ENCODE measurements at regions not wholly inside any gene's neighbourhood (a gene's known extent, or its start where the extent isn't known, plus 50 kb on each side); places are given as distances from the start of the nearest gene placed in this dataset.

DNA sequence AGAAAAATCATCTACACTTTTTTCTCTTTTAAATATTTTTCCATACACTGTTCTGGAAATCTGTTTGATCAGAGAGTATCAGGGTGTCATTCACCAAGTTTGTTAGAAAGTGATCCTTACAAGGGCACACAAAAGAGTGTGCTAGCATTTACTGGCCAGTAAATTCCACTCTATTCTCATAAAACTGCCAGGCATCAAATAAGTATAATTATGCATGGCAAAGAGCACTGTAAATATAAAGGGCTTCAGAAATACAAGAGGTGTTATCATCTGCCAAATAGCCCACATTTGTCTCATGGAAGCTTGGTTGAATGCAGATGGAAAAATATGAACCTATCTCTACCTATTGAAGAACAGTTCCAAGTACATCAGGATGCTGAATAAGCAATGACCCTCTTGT is 847.3 kb upstream of the ACVR2A start (continued):
- TF ChIP-seq PATZ1 (CRISPR knock-in tag; IDR thresholded peaks at IDR 0.05; ENCODE audit: borderline replicate concordance), result no peak
- no peak for TF ChIP-seq SNAI2 (CRISPR knock-in tag; IDR thresholded peaks at IDR 0.05)
- TF ChIP-seq TOX (CRISPR knock-in tag; IDR thresholded peaks at IDR 0.05; ENCODE audit: borderline replicate concordance), result no peak
- no peak for TF ChIP-seq PPARA (CRISPR knock-in tag; IDR thresholded peaks at IDR 0.05; ENCODE audit: borderline replicate concordance)
- no peak for TF ChIP-seq ZNF565 (CRISPR knock-in tag; conservative IDR thresholded peaks at IDR 0.05; ENCODE audit: low read depth)
- TF ChIP-seq ZC3H10 (CRISPR knock-in tag; IDR thresholded peaks at IDR 0.05), result no peak
- TF ChIP-seq TCF4 (CRISPR knock-in tag; IDR thresholded peaks at IDR 0.05; ENCODE audit: borderline replicate concordance), result no peak
- no peak for TF ChIP-seq CSDC2 (CRISPR knock-in tag; IDR thresholded peaks at IDR 0.05)

- TF ChIP-seq ZFP3 (CRISPR knock-in tag; IDR thresholded peaks at IDR 0.05) (no peak), PPARA (CRISPR knock-in tag; IDR thresholded peaks at IDR 0.05; ENCODE audit: borderline replicate concordance) (no peak), ESRRG (CRISPR knock-in tag; IDR thresholded peaks at IDR 0.05) (no peak), PATZ1 (CRISPR knock-in tag; IDR thresholded peaks at IDR 0.05; ENCODE audit: borderline replicate concordance) (no peak), BACH2 (CRISPR knock-in tag; IDR thresholded peaks at IDR 0.05; ENCODE audit: borderline replicate concordance) (no peak), ZNF565 (CRISPR knock-in tag; conservative IDR thresholded peaks at IDR 0.05; ENCODE audit: low read depth) (no peak), TCF4 (CRISPR knock-in tag; IDR thresholded peaks at IDR 0.05; ENCODE audit: borderline replicate concordance) (no peak), ZFP30 (CRISPR knock-in tag; IDR thresholded peaks at IDR 0.05) (no peak), OSR1 (CRISPR knock-in tag; IDR thresholded peaks at IDR 0.05) (no peak), ZNF8 (CRISPR knock-in tag; IDR thresholded peaks at IDR 0.05) (no peak), RARB (CRISPR knock-in tag; IDR thresholded peaks at IDR 0.05) (no peak), ZC3H10 (CRISPR knock-in tag; IDR thresholded peaks at IDR 0.05) (no peak), ISL1 (CRISPR knock-in tag; IDR thresholded peaks at IDR 0.05) (no peak), TSHZ2 (CRISPR knock-in tag; IDR thresholded peaks at IDR 0.05) (no peak), TOX (CRISPR knock-in tag; IDR thresholded peaks at IDR 0.05; ENCODE audit: borderline replicate concordance) (no peak), SNAI2 (CRISPR knock-in tag; IDR thresholded peaks at IDR 0.05) (no peak)
- TF ChIP-seq, protein P1, sequence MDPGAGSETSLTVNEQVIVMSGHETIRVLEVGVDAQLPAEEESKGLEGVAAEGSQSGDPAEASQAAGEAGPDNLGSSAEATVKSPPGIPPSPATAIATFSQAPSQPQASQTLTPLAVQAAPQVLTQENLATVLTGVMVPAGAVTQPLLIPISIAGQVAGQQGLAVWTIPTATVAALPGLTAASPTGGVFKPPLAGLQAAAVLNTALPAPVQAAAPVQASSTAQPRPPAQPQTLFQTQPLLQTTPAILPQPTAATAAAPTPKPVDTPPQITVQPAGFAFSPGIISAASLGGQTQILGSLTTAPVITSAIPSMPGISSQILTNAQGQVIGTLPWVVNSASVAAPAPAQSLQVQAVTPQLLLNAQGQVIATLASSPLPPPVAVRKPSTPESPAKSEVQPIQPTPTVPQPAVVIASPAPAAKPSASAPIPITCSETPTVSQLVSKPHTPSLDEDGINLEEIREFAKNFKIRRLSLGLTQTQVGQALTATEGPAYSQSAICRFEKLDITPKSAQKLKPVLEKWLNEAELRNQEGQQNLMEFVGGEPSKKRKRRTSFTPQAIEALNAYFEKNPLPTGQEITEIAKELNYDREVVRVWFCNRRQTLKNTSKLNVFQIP (CRISPR knock-in tag; IDR thresholded peaks at IDR 0.05; ENCODE audit: borderline replicate concordance, low read depth), result no peak
- TF ChIP-seq, protein P2, sequence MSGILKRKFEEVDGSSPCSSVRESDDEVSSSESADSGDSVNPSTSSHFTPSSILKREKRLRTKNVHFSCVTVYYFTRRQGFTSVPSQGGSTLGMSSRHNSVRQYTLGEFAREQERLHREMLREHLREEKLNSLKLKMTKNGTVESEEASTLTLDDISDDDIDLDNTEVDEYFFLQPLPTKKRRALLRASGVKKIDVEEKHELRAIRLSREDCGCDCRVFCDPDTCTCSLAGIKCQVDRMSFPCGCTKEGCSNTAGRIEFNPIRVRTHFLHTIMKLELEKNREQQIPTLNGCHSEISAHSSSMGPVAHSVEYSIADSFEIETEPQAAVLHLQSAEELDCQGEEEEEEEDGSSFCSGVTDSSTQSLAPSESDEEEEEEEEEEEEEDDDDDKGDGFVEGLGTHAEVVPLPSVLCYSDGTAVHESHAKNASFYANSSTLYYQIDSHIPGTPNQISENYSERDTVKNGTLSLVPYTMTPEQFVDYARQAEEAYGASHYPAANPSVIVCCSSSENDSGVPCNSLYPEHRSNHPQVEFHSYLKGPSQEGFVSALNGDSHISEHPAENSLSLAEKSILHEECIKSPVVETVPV (CRISPR knock-in tag; IDR thresholded peaks at IDR 0.05), result no peak
- ATAC-seq, result no peak
These were observed 850.6 kb upstream of the ACVR2A start for GRCh38 chr2:146994246-146994645.

DNA sequence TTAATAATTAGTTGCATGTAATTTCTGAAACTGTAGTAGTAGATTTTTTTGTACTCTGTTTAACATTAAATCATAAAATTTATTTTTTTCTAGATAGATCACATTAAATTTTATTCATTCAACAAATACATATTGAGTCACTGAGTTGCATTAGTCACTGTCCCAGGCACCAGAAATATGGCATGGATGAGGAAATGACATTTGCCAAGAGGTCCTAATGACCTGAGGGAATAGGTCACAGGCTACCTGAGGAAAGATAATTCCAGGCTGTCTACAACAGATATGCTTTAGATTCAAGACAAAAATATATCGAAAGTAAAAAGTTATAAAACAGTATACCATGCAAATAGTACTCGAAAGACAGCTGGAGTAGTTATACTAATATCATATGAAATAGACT is 852.4 kb upstream of the ACVR2A start:
- ATAC-seq, result no peak; the same call in 2 of the 3 replicates

More for the DNA sequence above, 852.4 kb upstream of the ACVR2A start:
- no peak for TF ChIP-seq ISL1 (CRISPR knock-in tag; IDR thresholded peaks at IDR 0.05)
- TF ChIP-seq TSHZ2 (CRISPR knock-in tag; IDR thresholded peaks at IDR 0.05), result no peak
- TF ChIP-seq TCF4 (CRISPR knock-in tag; IDR thresholded peaks at IDR 0.05; ENCODE audit: borderline replicate concordance), result no peak
- no peak for TF ChIP-seq ZFP3 (CRISPR knock-in tag; IDR thresholded peaks at IDR 0.05)
- TF ChIP-seq, protein P1 (CRISPR knock-in tag; IDR thresholded peaks at IDR 0.05; ENCODE audit: borderline replicate concordance, low read depth), result no peak
- no peak for TF ChIP-seq TOX (CRISPR knock-in tag; IDR thresholded peaks at IDR 0.05; ENCODE audit: borderline replicate concordance)
- TF ChIP-seq ZNF8 (CRISPR knock-in tag; IDR thresholded peaks at IDR 0.05), result no peak
- TF ChIP-seq ARNTL (CRISPR knock-in tag; IDR thresholded peaks at IDR 0.05; ENCODE audit: borderline replicate concordance, low read depth), result no peak
- TF ChIP-seq CSDC2 (CRISPR knock-in tag; IDR thresholded peaks at IDR 0.05), result no peak
- no peak for TF ChIP-seq OSR1 (CRISPR knock-in tag; IDR thresholded peaks at IDR 0.05)
- TF ChIP-seq ZNF70 (CRISPR knock-in tag; IDR thresholded peaks at IDR 0.05), result no peak
- no peak for TF ChIP-seq BACH2 (CRISPR knock-in tag; IDR thresholded peaks at IDR 0.05; ENCODE audit: borderline replicate concordance)
